GM19395 (cell line): ENCODE measurements at regions not wholly inside any gene's neighbourhood (a gene's known extent, or its start where the extent isn't known, plus 50 kb on each side); places are given as distances from the start of the nearest gene placed in this dataset.

Source experiments
- ATAC-seq: cut with Tn5 transposase; IDR thresholded peaks from one replicate; pipeline ENCODE4 v1.9.1; 2021; ENCODE audit warnings: mild to moderate bottlenecking, moderate library complexity; ENCODE audit not compliant: unreplicated experiment

- ATAC-seq, result no peak
Measured at GRCh38 chr3:42037318-42037945, 53.7 kb upstream of the TRAK1 start.

DNA sequence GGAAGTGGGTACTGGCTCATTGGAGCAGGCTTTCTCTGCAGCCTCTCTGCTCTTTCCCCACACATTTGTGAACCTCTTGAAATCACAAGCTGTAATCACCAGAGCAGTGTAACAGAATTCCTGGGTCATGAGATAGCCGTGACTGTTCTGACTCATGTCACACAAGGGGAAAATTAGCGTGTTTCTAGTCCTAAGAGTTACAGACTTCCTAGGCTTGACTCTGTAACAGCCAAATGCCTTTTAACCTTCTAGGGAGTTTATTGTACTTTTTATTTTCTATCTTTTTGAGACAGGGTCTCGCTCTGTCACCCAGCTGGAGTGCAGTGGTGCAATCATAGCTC, 54.7 kb upstream of the TRAK1 start:
- ATAC-seq, result no peak

DNA sequence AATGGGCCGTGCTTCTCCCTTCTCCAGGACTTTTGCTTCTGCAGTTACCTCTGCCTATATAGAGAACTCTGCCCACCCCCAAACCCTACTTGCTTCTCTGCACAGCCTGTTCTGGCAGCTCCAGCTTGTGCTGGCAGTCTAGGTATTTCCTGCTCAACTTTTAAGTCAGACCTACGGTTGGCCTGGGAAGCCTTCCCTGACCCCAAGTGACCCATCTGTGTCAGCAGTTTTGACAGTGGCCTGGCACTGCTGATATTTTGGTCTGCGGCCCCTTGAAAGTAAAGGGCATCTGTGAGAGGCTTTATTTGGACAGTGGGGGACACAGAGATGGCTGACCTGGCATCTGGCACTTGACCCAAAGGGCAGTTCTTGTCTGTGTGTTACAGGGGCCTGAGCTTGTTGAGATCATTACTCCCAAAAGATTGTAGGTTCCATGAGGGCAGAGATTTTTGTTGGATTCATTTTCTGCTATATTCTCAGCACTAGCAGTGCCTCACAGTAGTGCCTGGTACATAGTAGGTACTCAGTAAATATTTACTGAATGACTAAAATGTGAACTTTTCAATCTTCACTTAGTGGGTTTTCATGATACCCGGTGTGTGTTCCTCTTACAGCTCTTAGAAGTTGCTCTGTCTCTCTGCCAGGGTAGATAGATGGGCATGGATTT, 55.2 kb upstream of the TRAK1 start:
- ATAC-seq, result no peak

- no peak for ATAC-seq
Measured at GRCh38 chr3:42035007-42035406, 56.1 kb upstream of the TRAK1 start.

- ATAC-seq, result no peak
Measured at GRCh38 chr3:42033741-42034140, 57.4 kb upstream of the TRAK1 start.

DNA sequence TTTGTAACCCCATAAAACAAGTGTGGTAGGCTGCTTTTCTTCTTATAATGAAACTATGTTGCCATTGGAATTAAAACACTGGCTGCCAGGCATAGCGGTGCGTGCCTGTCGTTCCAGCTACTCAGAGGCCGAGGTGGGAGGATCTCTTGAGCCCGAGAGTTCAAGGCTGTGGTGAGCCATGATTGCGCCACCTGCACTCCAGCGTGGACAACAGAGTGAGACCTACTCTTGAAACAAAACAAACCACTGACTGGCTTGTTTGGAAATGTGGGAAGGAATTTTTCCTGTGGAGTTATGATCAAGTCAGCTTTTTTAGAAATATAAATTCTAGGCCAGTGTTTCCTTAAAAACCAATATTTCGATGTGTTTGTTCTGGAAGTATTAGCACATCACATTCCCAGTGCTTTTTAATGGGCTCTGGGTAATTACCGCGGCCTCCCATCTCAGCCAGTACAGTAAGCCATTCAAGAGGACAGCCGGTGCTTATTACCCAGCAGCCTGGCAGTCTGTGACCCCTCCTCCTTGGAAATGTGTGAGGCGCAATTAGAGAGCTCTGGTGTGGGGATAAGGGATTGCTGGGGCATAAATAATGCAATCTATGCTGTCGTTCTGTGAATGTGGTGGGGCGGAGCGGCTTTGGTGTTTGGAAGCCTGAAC, 58.3 kb upstream of the TRAK1 start:
- ATAC-seq, result no peak

DNA sequence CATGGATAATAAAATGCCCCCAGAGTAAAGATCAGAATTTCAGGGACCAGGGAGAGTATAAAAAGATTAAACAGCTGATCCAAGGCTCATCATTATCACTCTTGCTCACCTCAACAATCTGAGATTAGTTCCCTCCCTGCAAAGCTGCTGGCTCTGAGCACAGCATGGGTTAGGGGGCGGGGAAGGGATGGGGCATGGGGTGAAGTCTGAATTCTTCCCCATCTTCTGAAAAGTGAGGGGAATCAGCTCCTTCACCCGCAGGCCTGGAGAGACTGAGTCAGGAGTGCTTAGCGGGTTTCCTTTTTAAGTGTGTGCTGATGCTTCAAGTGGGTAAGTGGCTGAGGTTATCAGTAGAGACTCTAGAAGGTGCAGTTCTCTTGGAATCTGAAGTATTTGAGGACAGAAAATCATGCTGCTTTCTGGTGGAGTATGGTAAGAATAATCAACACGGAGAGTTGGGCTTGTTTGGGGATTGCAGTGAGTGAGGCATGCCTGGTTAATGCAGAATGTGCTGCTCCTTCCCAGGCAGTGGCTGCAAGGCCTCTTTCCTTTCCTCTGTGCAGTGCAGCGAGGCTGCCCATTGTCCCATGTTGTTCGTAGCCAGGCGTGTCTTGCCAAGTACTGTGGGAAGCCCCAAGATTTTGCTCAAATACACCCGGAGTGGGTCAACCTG, 59.2 kb upstream of the TRAK1 start:
- no peak for ATAC-seq

- ATAC-seq, result no peak
Measured at GRCh38 chr3:42028474-42028873, 62.7 kb upstream of the TRAK1 start.

- ATAC-seq, result no peak
Measured at GRCh38 chr3:42027571-42027970, 63.6 kb upstream of the TRAK1 start.

DNA sequence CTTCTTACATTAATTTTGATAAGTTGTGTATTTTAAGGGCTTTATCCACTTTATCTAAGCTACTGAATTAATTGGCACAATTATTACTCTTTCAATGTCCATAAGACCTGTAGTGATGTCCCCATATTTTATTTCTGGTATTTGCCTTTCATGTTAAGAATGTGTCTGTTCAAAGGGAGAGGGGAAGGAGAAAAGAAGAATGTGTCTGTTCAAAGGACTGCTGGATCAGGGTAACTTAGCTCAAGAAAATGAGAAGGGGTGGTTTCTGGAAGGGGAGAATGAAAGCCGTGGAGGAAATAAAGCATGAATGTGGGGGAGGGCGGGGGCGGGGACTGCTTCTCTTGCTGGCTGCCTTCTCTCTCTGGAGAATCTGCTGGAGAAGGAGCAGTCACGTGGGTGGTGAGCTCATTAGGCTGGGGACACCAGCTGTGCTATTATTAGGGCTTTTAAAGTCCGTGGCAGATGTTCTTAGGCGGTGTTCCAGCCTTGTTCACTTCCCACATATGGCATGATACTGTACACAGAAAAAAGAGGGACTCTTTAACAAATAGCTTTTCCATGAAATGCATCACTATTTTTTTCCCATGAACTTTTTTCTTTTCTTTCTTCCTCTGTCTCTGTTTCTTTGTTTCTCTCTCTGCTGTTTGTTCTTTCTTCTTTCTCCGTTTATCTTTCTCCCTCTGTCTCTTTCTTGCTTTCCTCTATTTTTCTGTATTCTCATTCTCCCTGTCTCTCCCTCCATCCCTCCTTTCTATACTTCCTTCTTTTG, 63.7 kb upstream of the ULK4 start:
- peak; percentile 66 for ATAC-seq

GRCh38 chr3:42024591-42025351, 62.9 kb upstream of the ULK4 start:
- no peak for ATAC-seq

DNA sequence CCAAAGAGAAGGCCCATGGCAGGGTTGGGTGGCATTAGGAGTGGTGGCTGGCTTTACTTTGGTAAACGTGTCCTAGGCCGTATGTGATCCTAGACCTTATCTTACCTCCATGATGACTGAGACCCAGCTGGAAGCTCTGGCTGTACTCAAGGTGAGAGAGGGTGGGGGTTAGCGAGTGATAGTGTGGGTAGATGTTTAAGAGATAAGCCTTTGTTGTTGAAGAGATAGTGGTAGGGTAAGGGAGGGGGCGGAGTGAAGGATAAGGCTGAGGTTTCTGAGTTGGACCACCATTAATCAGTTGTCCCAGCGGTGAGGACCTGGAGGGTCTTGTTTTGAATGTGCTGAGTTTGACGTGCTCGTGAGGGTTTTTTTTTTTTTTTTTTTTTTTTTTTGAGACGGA, 61.5 kb upstream of the ULK4 start:
- no peak for ATAC-seq

DNA sequence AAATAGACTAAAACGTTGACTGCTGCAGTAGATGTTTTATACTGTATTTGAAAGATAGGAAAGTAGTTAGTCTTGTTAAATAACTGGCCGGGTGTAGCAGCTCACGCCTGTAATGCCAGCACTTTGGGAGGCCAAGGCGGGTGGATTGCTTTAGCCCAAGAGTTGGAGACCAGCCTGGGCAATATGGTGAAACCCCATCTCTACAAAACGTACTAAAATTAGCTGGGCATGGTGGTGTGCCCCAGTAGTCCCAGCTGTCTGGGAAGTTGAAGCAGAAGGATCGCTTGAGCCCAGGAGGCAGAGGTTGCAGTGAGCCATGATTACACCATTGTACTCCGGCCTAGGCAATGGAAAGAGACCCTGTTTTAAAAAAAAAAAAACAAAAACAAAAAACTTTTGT, 60.5 kb upstream of the ULK4 start:
- ATAC-seq, result no peak

- ATAC-seq, result no peak
Measured at GRCh38 chr3:42020684-42021307, 58.9 kb upstream of the ULK4 start.

DNA sequence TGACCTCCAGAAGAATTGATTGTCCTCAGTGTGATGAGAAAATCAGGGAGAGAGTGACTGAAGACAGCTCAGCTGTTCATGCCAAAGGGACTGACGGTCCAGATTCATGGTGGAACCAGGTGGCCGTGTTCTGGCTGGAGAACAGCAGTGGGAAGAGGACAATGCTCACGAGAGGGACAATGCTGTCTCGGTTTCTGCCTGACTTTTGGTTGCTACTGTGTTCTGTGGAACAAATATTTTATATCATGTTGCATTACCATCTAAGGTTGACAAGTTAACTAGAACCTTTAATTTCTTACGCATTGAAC, 58.0 kb upstream of the ULK4 start:
- ATAC-seq, result no peak

GRCh38 chr3:42019144-42019952, 57.4 kb upstream of the ULK4 start:
- ATAC-seq, result no peak

DNA sequence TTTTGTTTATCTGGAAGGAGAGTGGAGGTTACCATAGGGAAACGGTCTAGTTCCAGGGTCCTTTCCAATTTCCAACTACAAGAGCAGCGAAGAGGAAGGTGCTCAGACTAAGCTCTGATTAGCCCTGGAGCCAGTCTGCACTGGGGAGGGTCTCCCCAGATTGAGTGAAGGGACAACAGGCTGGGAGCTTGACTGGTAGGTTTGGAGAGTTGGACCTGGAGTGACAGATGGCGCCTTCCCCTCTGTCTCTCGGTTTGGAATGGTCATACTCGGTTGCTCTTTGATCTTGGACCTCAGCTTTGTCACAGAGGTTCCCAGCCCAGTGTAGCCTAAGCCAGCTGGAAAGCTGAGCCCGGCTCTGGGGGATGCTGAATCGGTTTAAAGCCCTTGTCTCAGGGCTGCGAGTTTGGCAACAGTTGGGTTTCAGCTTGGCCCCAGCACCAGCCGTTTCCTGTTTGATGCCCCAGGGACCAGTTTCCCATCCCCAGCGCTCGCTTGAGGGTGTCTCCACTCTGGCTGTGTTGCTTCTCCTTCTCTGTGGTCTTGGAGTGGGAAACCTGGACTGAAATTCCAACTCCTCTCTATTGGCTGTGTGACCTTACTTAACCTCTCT, 53.1 kb upstream of the ULK4 start:
- no peak for ATAC-seq

DNA sequence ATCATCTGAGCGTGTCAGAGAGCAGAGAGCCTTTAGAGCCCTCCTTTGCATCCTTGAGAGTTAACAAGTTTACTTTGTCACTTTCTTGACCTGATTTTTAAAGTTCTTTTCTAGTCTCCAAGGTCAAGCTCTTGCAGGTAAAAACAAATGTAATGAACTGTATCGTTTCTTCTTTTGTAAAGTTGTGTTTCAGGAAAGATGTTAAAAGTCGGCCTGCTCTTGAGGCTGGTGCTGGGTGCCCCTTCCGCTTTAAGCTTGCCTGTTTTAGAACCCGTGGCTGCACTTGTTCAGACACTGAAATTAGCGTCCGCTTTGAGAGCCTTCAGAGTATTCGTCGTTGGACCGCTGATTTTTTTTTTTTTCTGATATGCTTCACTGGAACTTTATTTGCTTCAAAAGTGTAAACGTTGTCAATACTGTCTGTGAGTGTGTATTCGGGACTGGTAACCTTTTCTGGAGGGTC, 52.6 kb upstream of the ULK4 start:
- no peak for ATAC-seq
